Activated T-cell treated with anti-CD3 and anti-CD28 coated beads, Interleukin-2, amount 50 U/mL, for 72 hours (primary cell): ENCODE measurements at regions not wholly inside any gene's neighbourhood (a gene's known extent, or its start where the extent isn't known, plus 50 kb on each side); places are given as distances from the start of the nearest gene placed in this dataset.
"Not testable (repeated sequence)": the region's sequence is repeated elsewhere in the genome, so short reads cannot be mapped to it uniquely, and the experiment has no call there.

Experiments
- ATAC-seq, 2 donors: fragments of 150-1000 bp; cut with Tn5 transposase; replicated peaks in 1 of 2; 2 replicates each; pipeline ENCODE4 v1.10.0; 2021; ENCODE audit warnings: moderate library complexity in 2 of 2, mild to moderate bottlenecking in 1 of 2
- DNase-seq, 2 donors: peaks; one replicate each; pipeline ENCODE4 v3.0.0; 2021 to 2022; ENCODE audit warnings: mixed read lengths in 1 of 2
- H3K27ac Mint-ChIP-seq: one replicate; pipeline ENCODE4 v1.8.0; 2022; ENCODE audit warnings: mild to moderate bottlenecking, moderate library complexity, mixed read lengths
- H3K27me3 Mint-ChIP-seq: one replicate; pipeline ENCODE4 v1.8.0; 2022; ENCODE audit warnings: low read depth, mixed read lengths
- H3K36me3 Mint-ChIP-seq, 2 donors: one replicate each; pipeline ENCODE4 v1.8.0; 2022; ENCODE audit warnings: mixed read lengths in 2 of 2, mild to moderate bottlenecking in 1 of 2; ENCODE audit not compliant: insufficient read depth in 2 of 2
- H3K4me1 Mint-ChIP-seq: one replicate; pipeline ENCODE4 v1.8.0; 2022; ENCODE audit warnings: low read depth, mixed read lengths
- H3K4me3 Mint-ChIP-seq, 2 donors: one replicate each; pipeline ENCODE4 v1.8.0; 2022; ENCODE audit warnings: mild to moderate bottlenecking in 2 of 2, mixed read lengths in 2 of 2, moderate library complexity in 2 of 2
- H3K9me3 Mint-ChIP-seq, 2 donors: one replicate each; pipeline ENCODE4 v1.8.0; 2022; ENCODE audit warnings: mixed read lengths in 2 of 2

- H3K9me3 Mint-ChIP-seq, H3K27me3 Mint-ChIP-seq, H3K4me1 Mint-ChIP-seq, H3K4me3 Mint-ChIP-seq, DNase-seq, H3K27ac Mint-ChIP-seq, H3K36me3 Mint-ChIP-seq, ATAC-seq: not testable (repeated sequence)
Measured at GRCh38 chr21:5975719-5976118, 4545.7 kb upstream of the TPTE start.

GRCh38 chr21:5997586-5997985 lies 4523.8 kb upstream of the TPTE start:
- H3K9me3 Mint-ChIP-seq, H3K36me3 Mint-ChIP-seq, DNase-seq, H3K4me3 Mint-ChIP-seq, ATAC-seq, H3K4me1 Mint-ChIP-seq, H3K27ac Mint-ChIP-seq, H3K27me3 Mint-ChIP-seq: not testable (repeated sequence)

- not testable (repeated sequence) for DNase-seq, H3K9me3 Mint-ChIP-seq, H3K4me3 Mint-ChIP-seq, H3K4me1 Mint-ChIP-seq, ATAC-seq, H3K27me3 Mint-ChIP-seq, H3K27ac Mint-ChIP-seq, H3K36me3 Mint-ChIP-seq
Measured at GRCh38 chr21:6015422-6016057, 4505.8 kb upstream of the TPTE start.

- not testable (repeated sequence) for H3K36me3 Mint-ChIP-seq, DNase-seq, H3K4me3 Mint-ChIP-seq, H3K27ac Mint-ChIP-seq, H3K4me1 Mint-ChIP-seq, H3K9me3 Mint-ChIP-seq, H3K27me3 Mint-ChIP-seq, ATAC-seq
Measured at GRCh38 chr21:6020460-6020859, 4500.9 kb upstream of the TPTE start.

- not testable (repeated sequence) for DNase-seq, H3K36me3 Mint-ChIP-seq, H3K9me3 Mint-ChIP-seq, H3K27ac Mint-ChIP-seq, H3K4me1 Mint-ChIP-seq, ATAC-seq, H3K4me3 Mint-ChIP-seq, H3K27me3 Mint-ChIP-seq
Measured at GRCh38 chr21:6020953-6021716, 4500.2 kb upstream of the TPTE start.

- H3K4me3 Mint-ChIP-seq, H3K36me3 Mint-ChIP-seq, H3K27ac Mint-ChIP-seq, H3K4me1 Mint-ChIP-seq, H3K27me3 Mint-ChIP-seq, DNase-seq, H3K9me3 Mint-ChIP-seq, ATAC-seq: not testable (repeated sequence)
Measured at GRCh38 chr21:6021717-6022270, 4499.6 kb upstream of the TPTE start.

- H3K9me3 Mint-ChIP-seq, ATAC-seq, H3K27ac Mint-ChIP-seq, H3K4me1 Mint-ChIP-seq, H3K27me3 Mint-ChIP-seq, H3K4me3 Mint-ChIP-seq, H3K36me3 Mint-ChIP-seq, DNase-seq: not testable (repeated sequence)
Measured at GRCh38 chr21:6023331-6023730, 4498.1 kb upstream of the TPTE start.

GRCh38 chr21:6025139-6025538 lies 4496.2 kb upstream of the TPTE start:
- H3K36me3 Mint-ChIP-seq, result not testable (repeated sequence)

GRCh38 chr21:6027497-6027896 lies 4493.9 kb upstream of the TPTE start:
- not testable (repeated sequence) for H3K27me3 Mint-ChIP-seq, H3K9me3 Mint-ChIP-seq, DNase-seq, H3K4me1 Mint-ChIP-seq, H3K36me3 Mint-ChIP-seq, H3K27ac Mint-ChIP-seq, H3K4me3 Mint-ChIP-seq
- ATAC-seq, result peak; percentile 99

More at GRCh38 chr21:6025139-6025538, 4496.2 kb upstream of the TPTE start:
- not testable (repeated sequence) for H3K4me3 Mint-ChIP-seq, ATAC-seq, H3K9me3 Mint-ChIP-seq, H3K27me3 Mint-ChIP-seq, DNase-seq, H3K4me1 Mint-ChIP-seq, H3K27ac Mint-ChIP-seq

- not testable (repeated sequence) for H3K27ac Mint-ChIP-seq, ATAC-seq, H3K9me3 Mint-ChIP-seq, H3K27me3 Mint-ChIP-seq, H3K36me3 Mint-ChIP-seq, H3K4me1 Mint-ChIP-seq, DNase-seq, H3K4me3 Mint-ChIP-seq
Measured at GRCh38 chr21:6034124-6034678, 4487.2 kb upstream of the TPTE start.

- DNase-seq, H3K4me3 Mint-ChIP-seq, H3K27ac Mint-ChIP-seq, H3K36me3 Mint-ChIP-seq, H3K4me1 Mint-ChIP-seq, H3K9me3 Mint-ChIP-seq, H3K27me3 Mint-ChIP-seq: not testable (repeated sequence)
- ATAC-seq, result peak in 1 of 2 donors; percentile 45
Measured at GRCh38 chr21:6034820-6035473, 4486.4 kb upstream of the TPTE start.

- not testable (repeated sequence) for H3K27me3 Mint-ChIP-seq, ATAC-seq, H3K9me3 Mint-ChIP-seq, H3K36me3 Mint-ChIP-seq, H3K27ac Mint-ChIP-seq, H3K4me1 Mint-ChIP-seq, DNase-seq, H3K4me3 Mint-ChIP-seq
Measured at GRCh38 chr21:6035474-6036155, 4485.8 kb upstream of the TPTE start.

GRCh38 chr21:6039224-6039623 lies 4482.2 kb upstream of the TPTE start:
- not testable (repeated sequence) for H3K27ac Mint-ChIP-seq, H3K36me3 Mint-ChIP-seq, H3K4me1 Mint-ChIP-seq, H3K4me3 Mint-ChIP-seq, H3K27me3 Mint-ChIP-seq, ATAC-seq, H3K9me3 Mint-ChIP-seq, DNase-seq
